Fibroblast of pulmonary artery (primary cell): ENCODE measurements at regions not wholly inside any gene's neighbourhood (a gene's known extent, or its start where the extent isn't known, plus 50 kb on each side); places are given as distances from the start of the nearest gene placed in this dataset.

ENCODE experiments used
- DNase-seq: peaks from one replicate; pipeline ENCODE4 v3.0.0-alpha.2; 2010; ENCODE audit warnings: low read depth
- H3K4me3 ChIP-seq: replicated peaks from 2 replicates; pipeline ENCODE4 v1.5.1; 2011; ENCODE audit warnings: low read depth, mild to moderate bottlenecking, control low read depth, low read length, moderate library complexity
- CTCF ChIP-seq: IDR thresholded peaks from 2 replicates; pipeline ENCODE4 v1.5.1; 2011; ENCODE audit warnings: mild to moderate bottlenecking, control low read depth, low read length, inconsistent platforms; ENCODE audit errors: missing control alignments

- no peak for DNase-seq
- no peak for TF ChIP-seq CTCF
- no peak overlapping the region for H3K4me3 ChIP-seq
Measured at GRCh38 chr2:117257362-117257761, 557.1 kb upstream of the DDX18 start.

GRCh38 chr2:117269574-117269973 lies 544.9 kb upstream of the DDX18 start:
- TF ChIP-seq CTCF = no peak
- H3K4me3 ChIP-seq = no peak overlapping the region
- no peak for DNase-seq

GRCh38 chr2:117271631-117272030 lies 542.9 kb upstream of the DDX18 start:
- no peak for TF ChIP-seq CTCF
- DNase-seq = no peak
- H3K4me3 ChIP-seq = no peak overlapping the region

GRCh38 chr2:117273009-117273671 lies 541.4 kb upstream of the DDX18 start:
- H3K4me3 ChIP-seq = no peak overlapping the region
- TF ChIP-seq CTCF = no peak
- no peak for DNase-seq

GRCh38 chr2:117293012-117293411 lies 521.5 kb upstream of the DDX18 start:
- DNase-seq = no peak
- no peak overlapping the region for H3K4me3 ChIP-seq
- TF ChIP-seq CTCF = no peak

- TF ChIP-seq CTCF = no peak
- DNase-seq = no peak
- H3K4me3 ChIP-seq = no peak overlapping the region
Measured at GRCh38 chr2:117299451-117299850, 515.0 kb upstream of the DDX18 start.
